ENCODE measurements at regions not wholly inside any gene's neighbourhood (a gene's known extent, or its start where the extent isn't known, plus 50 kb on each side); places are given as distances from the start of the nearest gene placed in this dataset.

- TF ChIP-seq CTCF (IDR thresholded peaks at IDR 0.05; ENCODE audit: low read depth, low read length, missing control alignments), result no peak
- no peak overlapping the region for H3K4me3 ChIP-seq (replicated peaks; ENCODE audit: low read depth, low read length)
- peak; percentile 69 for DNase-seq (ENCODE audit: extremely low read depth, low read depth)
Measured at GRCh38 chr5:167950126-167950721, 341.2 kb upstream of the WWC1 start.

GRCh38 chr5:167951116-167951515 is 340.3 kb upstream of the WWC1 start:
- TF ChIP-seq CTCF (IDR thresholded peaks at IDR 0.05; ENCODE audit: low read depth, low read length, missing control alignments), result no peak
- DNase-seq (ENCODE audit: extremely low read depth, low read depth), result no peak
- no peak overlapping the region for H3K4me3 ChIP-seq (replicated peaks; ENCODE audit: low read depth, low read length)

- no peak overlapping the region for H3K4me3 ChIP-seq (replicated peaks; ENCODE audit: low read depth, low read length)
- no peak for TF ChIP-seq CTCF (IDR thresholded peaks at IDR 0.05; ENCODE audit: low read depth, low read length, missing control alignments)
- DNase-seq (ENCODE audit: extremely low read depth, low read depth), result no peak
Measured at GRCh38 chr5:167952278-167952995, 339.0 kb upstream of the WWC1 start.

GRCh38 chr5:167953151-167953798 is 338.2 kb upstream of the WWC1 start:
- DNase-seq (ENCODE audit: extremely low read depth, low read depth), result no peak
- TF ChIP-seq CTCF (IDR thresholded peaks at IDR 0.05; ENCODE audit: low read depth, low read length, missing control alignments), result no peak
- H3K4me3 ChIP-seq (replicated peaks; ENCODE audit: low read depth, low read length), result no peak overlapping the region

GRCh38 chr5:167961731-167962130 is 329.7 kb upstream of the WWC1 start:
- no peak overlapping the region for H3K4me3 ChIP-seq (replicated peaks; ENCODE audit: low read depth, low read length)
- DNase-seq (ENCODE audit: extremely low read depth, low read depth), result no peak
- no peak for TF ChIP-seq CTCF (IDR thresholded peaks at IDR 0.05; ENCODE audit: low read depth, low read length, missing control alignments)

- TF ChIP-seq CTCF (IDR thresholded peaks at IDR 0.05; ENCODE audit: low read depth, low read length, missing control alignments), result peak; percentile 34
- no peak overlapping the region for H3K4me3 ChIP-seq (replicated peaks; ENCODE audit: low read depth, low read length)
- no peak for DNase-seq (ENCODE audit: extremely low read depth, low read depth)
Measured at GRCh38 chr5:167964529-167964928, 326.9 kb upstream of the WWC1 start.
